GM12878 (cell line): ENCODE measurements at regions not wholly inside any gene's neighbourhood (a gene's known extent, or its start where the extent isn't known, plus 50 kb on each side); places are given as distances from the start of the nearest gene placed in this dataset.

Experiments used
- ATAC-seq: fragments of 200-7000 bp; cut with Tn5 transposase; 3 replicates; pipeline ENCODE4 v1.9.1; 2020; ENCODE audit warnings: mild to moderate bottlenecking, moderate library complexity
- BruUV-seq: library from RNA; stranded (reverse); fragments of 400-500 nt; replicated peaks from 2 replicates; lab custom pipeline; 2021; lab: Mats Ljungman, UMichigan
- CTCF ChIA-PET: fragments of 300-600 bp; sonication (Branson Sonifier 250); formaldehyde crosslinking; extraction: SDS; loops from one replicate; lab custom pipeline; 2021; ENCODE audit warnings: inconsistent platforms; lab: Yijun Ruan, JAX
- POLR2A ChIA-PET: fragments of 350-600 bp; formaldehyde crosslinking; extraction: SDS; loops from one replicate; lab custom pipeline; 2021; ENCODE audit warnings: inconsistent platforms; lab: Charles Lee
- RAD21 ChIA-PET: fragments of 300-600 bp; sonication (Branson Sonifier 250); formaldehyde crosslinking; loops from one replicate; lab custom pipeline; 2023; ENCODE audit warnings: antibody characterized with exemption; ENCODE audit not compliant: unreplicated experiment; lab: Charles Lee
- SMC1A ChIA-PET: fragments of 300-600 bp; sonication (Branson Sonifier 250); formaldehyde crosslinking; loops from one replicate; lab custom pipeline; 2023; ENCODE audit not compliant: unreplicated experiment, uncharacterized antibody; lab: Charles Lee
- DNase-seq: peaks from one replicate; pipeline ENCODE4 v3.0.0-alpha.2; 2011; ENCODE audit warnings: low read depth, low spot score
- FAIRE-seq: peaks from 3 replicates; lab custom pipeline; 2011; peaks lifted over from hg19 to GRCh38; lab: Jason Lieb, UNC
- H2AFZ ChIP-seq: 2 replicates; pipeline ENCODE4 v1.6.0; 2011; ENCODE audit warnings: low read depth, low read length, control low read depth; ENCODE audit not compliant: control insufficient read depth
- H3K27ac ChIP-seq: 2 replicates; pipeline ENCODE4 v1.5.1; 2011; ENCODE audit warnings: control low read depth; ENCODE audit not compliant: control insufficient read depth, insufficient read depth
- H3K27me3 ChIP-seq, 2 experiments: replicated peaks in 1 of 2; 2 replicates each; pipeline versions ENCODE4 v1.6.0 to v1.6.1; 2011; ENCODE audit warnings: low read length in 1 of 2; ENCODE audit not compliant: control insufficient read depth in 2 of 2, insufficient read depth in 2 of 2
- H3K36me3 ChIP-seq, 2 experiments: 2 replicates each; pipeline ENCODE4 v1.5.1; 2011; ENCODE audit warnings: low read length in 1 of 2; ENCODE audit not compliant: control insufficient read depth in 2 of 2, insufficient read depth in 2 of 2
- H3K4me1 ChIP-seq: 2 replicates; pipeline ENCODE4 v1.6.1; 2011; ENCODE audit warnings: mild to moderate bottlenecking, low read length, moderate library complexity, mixed read lengths; ENCODE audit not compliant: control insufficient read depth, insufficient read depth
- H3K4me2 ChIP-seq: 2 replicates; pipeline ENCODE4 v1.6.0; 2011; ENCODE audit warnings: control low read depth; ENCODE audit not compliant: control insufficient read depth, insufficient read depth
- H3K4me3 ChIP-seq: fragments of 200-600 bp; sonication (generic); 2 replicates; pipeline ENCODE4 v1.5.1; 2016
- H3K79me2 ChIP-seq: 2 replicates; pipeline ENCODE4 v1.6.0; 2011; ENCODE audit warnings: low read length; ENCODE audit not compliant: control insufficient read depth, insufficient read depth
- H3K9ac ChIP-seq: 2 replicates; pipeline ENCODE4 v1.8.0; 2011; ENCODE audit warnings: low read length, control low read depth, mixed read lengths; ENCODE audit not compliant: control insufficient read depth, insufficient read depth
- H3K9me3 ChIP-seq: replicated peaks from 3 replicates; pipeline ENCODE4 v1.5.1; 2011; ENCODE audit warnings: mild to moderate bottlenecking, low read length; ENCODE audit not compliant: control insufficient read depth, insufficient read depth
- H4K20me1 ChIP-seq: 2 replicates; pipeline ENCODE4 v1.6.0; 2011; ENCODE audit not compliant: control insufficient read depth, insufficient read depth
- BHLHE40 ChIP-seq, 2 experiments: fragments of 450-650 bp in 1 of 2; IDR thresholded peaks; 2 replicates each; pipeline ENCODE4 v1.6.1; 2011 to 2017; ENCODE audit warnings: low read depth in 2 of 2, borderline replicate concordance in 1 of 2, improper control_type of control experiment in 1 of 2, low read length in 1 of 2, mild to moderate bottlenecking in 1 of 2
- BRCA1 ChIP-seq: IDR thresholded peaks from 2 replicates; pipeline ENCODE4 v1.6.1; 2011; ENCODE audit warnings: low read depth, low read length, improper control_type of control experiment
- CBX3 ChIP-seq: fragments of 200-600 bp; sonication (generic); IDR thresholded peaks from 2 replicates; pipeline ENCODE4 v1.6.1; 2016; ENCODE audit warnings: low read depth, borderline replicate concordance
- DPF2 ChIP-seq: fragments of 450-650 bp; IDR thresholded peaks from 2 replicates; pipeline ENCODE4 v1.6.1; 2017; ENCODE audit warnings: mild to moderate bottlenecking
- EP300 ChIP-seq, 2 experiments: fragments of 150-350 bp in 1 of 2; IDR thresholded peaks; 2 replicates each; pipeline ENCODE4 v1.6.1; 2011 to 2012; ENCODE audit warnings: low read depth in 2 of 2, low read length in 2 of 2, borderline replicate concordance in 1 of 2, improper control_type of control experiment in 1 of 2, inconsistent platforms in 1 of 2; ENCODE audit not compliant: control insufficient read depth in 1 of 2
- GATAD2B ChIP-seq: fragments of 450-650 bp; conservative IDR thresholded peaks from 2 replicates; pipeline ENCODE4 v1.6.1; 2017; ENCODE audit warnings: low read depth, mild to moderate bottlenecking, moderate library complexity
- IRF5 ChIP-seq: fragments of 450-650 bp; IDR thresholded peaks from 2 replicates; pipeline ENCODE4 v1.6.1; 2017; ENCODE audit warnings: borderline replicate concordance
- KDM1A ChIP-seq: fragments of 200-600 bp; sonication (generic); IDR thresholded peaks from 2 replicates; pipeline ENCODE4 v1.6.1; 2016; ENCODE audit warnings: borderline replicate concordance
- MEF2B ChIP-seq: fragments of 450-650 bp; IDR thresholded peaks from 2 replicates; pipeline ENCODE4 v1.6.1; 2018; ENCODE audit warnings: mild to moderate bottlenecking, moderate library complexity; ENCODE audit not compliant: partially characterized antibody, poor library complexity, severe bottlenecking
- NKRF ChIP-seq: fragments of 450-650 bp; conservative IDR thresholded peaks from 2 replicates; pipeline ENCODE4 v1.6.1; 2017; ENCODE audit warnings: mild to moderate bottlenecking, moderate library complexity
- PAX5 ChIP-seq: IDR thresholded peaks from 2 replicates; pipeline ENCODE4 v1.6.1; 2011; ENCODE audit warnings: low read depth, low read length, borderline replicate concordance
- ZBTB11 ChIP-seq: fragments of 450-650 bp; formaldehyde crosslinking; IDR thresholded peaks from 2 replicates; pipeline ENCODE4 v1.5.0; 2022; ENCODE audit warnings: mild to moderate bottlenecking, missing genetic modification characterization
- ZNF622 ChIP-seq: fragments of 450-650 bp; IDR thresholded peaks from 2 replicates; pipeline ENCODE4 v1.6.1; 2017; ENCODE audit warnings: mild to moderate bottlenecking, inconsistent platforms
- WGBS: methylation state at CpG from one replicate; pipeline ENCODE4 v1.1.6; 2016; ENCODE audit warnings: low lambda C conversion rate; ENCODE audit not compliant: insufficient replicate concordance, insufficient coverage; ENCODE audit errors: missing lambda C conversion rate; 5-methylcytosine and 5-hydroxymethylcytosine counted together
- in situ Hi-C: fragments of 300-500 bp; cut with MboI; formaldehyde crosslinking; loops from 9 replicates; pipeline ENCODE4 v1.14.3; 2018; ENCODE audit warnings: mixed read lengths
- intact Hi-C: fragments of 100-400 bp; cut with micrococcal nuclease; formaldehyde crosslinking; loops from one replicate; pipeline ENCODE4 v1.14.2; 2022; ENCODE audit not compliant: unreplicated experiment
- TF ChIP-seq, protein P1 (sequence below): fragments of 450-650 bp; formaldehyde crosslinking; IDR thresholded peaks from 2 replicates; pipeline ENCODE4 v1.4.0; 2020; ENCODE audit warnings: mild to moderate bottlenecking, moderate library complexity

- no TSS peak for BruUV-seq
- WGBS = 75% methylated on average over 1 of the region's 1 CpG
- CTCF ChIA-PET = no interaction called here
- H3K4me1 ChIP-seq = no peaks in the 10 kb centered on the region
- POLR2A ChIA-PET = no interaction called here
- no peak overlapping the region for H3K4me3 ChIP-seq
- ATAC-seq (no peak), FAIRE-seq (no peak), DNase-seq (no peak)
- no peaks in the 10 kb centered on the region for H3K79me2 ChIP-seq
- no peaks in the 10 kb centered on the region for H3K36me3 ChIP-seq
- no peak overlapping the region for H3K27ac ChIP-seq
- no peaks in the 10 kb centered on the region for H3K9me3 ChIP-seq
- in situ Hi-C loops (no loop called here), intact Hi-C loops (no loop called here)
- H4K20me1 ChIP-seq = no peaks in the 10 kb centered on the region
- SMC1A ChIA-PET = no interaction called here
- RAD21 ChIA-PET = no interaction called here
- H2AFZ ChIP-seq = no peak overlapping the region
- no peak overlapping the region for H3K4me2 ChIP-seq
- H3K27me3 ChIP-seq = no peaks in the 10 kb centered on the region
- no peak overlapping the region for H3K9ac ChIP-seq
- no peak for TF ChIP-seq ZBTB11
- TF ChIP-seq EP300 (IDR thresholded peaks at IDR 0.05; ENCODE audit: borderline replicate concordance in 1 of 2, control insufficient read depth in 1 of 2, low read depth in 2 of 2, low read length in 2 of 2) = no peak
- TF ChIP-seq, protein P1, sequence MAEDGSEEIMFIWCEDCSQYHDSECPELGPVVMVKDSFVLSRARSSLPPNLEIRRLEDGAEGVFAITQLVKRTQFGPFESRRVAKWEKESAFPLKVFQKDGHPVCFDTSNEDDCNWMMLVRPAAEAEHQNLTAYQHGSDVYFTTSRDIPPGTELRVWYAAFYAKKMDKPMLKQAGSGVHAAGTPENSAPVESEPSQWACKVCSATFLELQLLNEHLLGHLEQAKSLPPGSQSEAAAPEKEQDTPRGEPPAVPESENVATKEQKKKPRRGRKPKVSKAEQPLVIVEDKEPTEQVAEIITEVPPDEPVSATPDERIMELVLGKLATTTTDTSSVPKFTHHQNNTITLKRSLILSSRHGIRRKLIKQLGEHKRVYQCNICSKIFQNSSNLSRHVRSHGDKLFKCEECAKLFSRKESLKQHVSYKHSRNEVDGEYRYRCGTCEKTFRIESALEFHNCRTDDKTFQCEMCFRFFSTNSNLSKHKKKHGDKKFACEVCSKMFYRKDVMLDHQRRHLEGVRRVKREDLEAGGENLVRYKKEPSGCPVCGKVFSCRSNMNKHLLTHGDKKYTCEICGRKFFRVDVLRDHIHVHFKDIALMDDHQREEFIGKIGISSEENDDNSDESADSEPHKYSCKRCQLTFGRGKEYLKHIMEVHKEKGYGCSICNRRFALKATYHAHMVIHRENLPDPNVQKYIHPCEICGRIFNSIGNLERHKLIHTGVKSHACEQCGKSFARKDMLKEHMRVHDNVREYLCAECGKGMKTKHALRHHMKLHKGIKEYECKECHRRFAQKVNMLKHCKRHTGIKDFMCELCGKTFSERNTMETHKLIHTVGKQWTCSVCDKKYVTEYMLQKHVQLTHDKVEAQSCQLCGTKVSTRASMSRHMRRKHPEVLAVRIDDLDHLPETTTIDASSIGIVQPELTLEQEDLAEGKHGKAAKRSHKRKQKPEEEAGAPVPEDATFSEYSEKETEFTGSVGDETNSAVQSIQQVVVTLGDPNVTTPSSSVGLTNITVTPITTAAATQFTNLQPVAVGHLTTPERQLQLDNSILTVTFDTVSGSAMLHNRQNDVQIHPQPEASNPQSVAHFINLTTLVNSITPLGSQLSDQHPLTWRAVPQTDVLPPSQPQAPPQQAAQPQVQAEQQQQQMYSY (CRISPR knock-in tag) = no peak
- no peak for TF ChIP-seq DPF2
- TF ChIP-seq BHLHE40 (IDR thresholded peaks at IDR 0.05; ENCODE audit: borderline replicate concordance in 1 of 2, low read depth in 2 of 2, low read length in 1 of 2) = no peak
- TF ChIP-seq PAX5 = no peak
- no peak for TF ChIP-seq MEF2B
- TF ChIP-seq CBX3 = no peak
- TF ChIP-seq ZNF622 = no peak
- no peak for TF ChIP-seq GATAD2B
- TF ChIP-seq IRF5 = no peak
- TF ChIP-seq NKRF = no peak
- no peak for TF ChIP-seq KDM1A
- TF ChIP-seq BRCA1 = no peak
These were observed 327.3 kb upstream of the MARCKS start for GRCh38 chr6:113529879-113530278.
